H9 (cell line): ENCODE measurements at regions not wholly inside any gene's neighbourhood (a gene's known extent, or its start where the extent isn't known, plus 50 kb on each side); places are given as distances from the start of the nearest gene placed in this dataset.

Experiments
- DNase-seq: peaks from one replicate; pipeline ENCODE4 v3.0.0-alpha.2; 2017
- H2AFZ ChIP-seq: one replicate; pipeline ENCODE4 v1.6.1; 2013; ENCODE audit warnings: mild to moderate bottlenecking, low read length, control low read depth, moderate library complexity
- H2AK5ac ChIP-seq: 2 replicates; pipeline ENCODE4 v1.6.1; 2013; ENCODE audit warnings: low read length, control low read depth, mixed read lengths; ENCODE audit not compliant: insufficient read length
- H2BK120ac ChIP-seq: one replicate; pipeline ENCODE4 v1.6.1; 2013; ENCODE audit warnings: low read depth, mild to moderate bottlenecking, low read length, control low read depth, inconsistent platforms; ENCODE audit not compliant: poor library complexity, severe bottlenecking
- H2BK12ac ChIP-seq: 2 replicates; pipeline ENCODE4 v1.6.1; 2013; ENCODE audit warnings: low read length, control low read depth, mixed read lengths, low read depth; ENCODE audit not compliant: insufficient read length
- H2BK15ac ChIP-seq: 2 replicates; pipeline ENCODE4 v1.6.1; 2013; ENCODE audit warnings: low read depth, low read length, control low read depth
- H2BK20ac ChIP-seq: one replicate; pipeline ENCODE4 v1.6.1; 2013; ENCODE audit warnings: low read depth, mild to moderate bottlenecking, low read length, control low read depth, inconsistent platforms; ENCODE audit not compliant: poor library complexity, severe bottlenecking
- H2BK5ac ChIP-seq: 2 replicates; pipeline ENCODE4 v1.6.1; 2013; ENCODE audit warnings: low read length, control low read depth, mixed read lengths; ENCODE audit not compliant: insufficient read length
- H3K14ac ChIP-seq: 2 replicates; pipeline ENCODE4 v1.6.1; 2013; ENCODE audit warnings: low read length, control low read depth; ENCODE audit not compliant: insufficient read depth
- H3K18ac ChIP-seq: 2 replicates; pipeline ENCODE4 v1.6.1; 2013; ENCODE audit warnings: low read depth, mild to moderate bottlenecking, mixed read lengths, low read length, control low read depth; ENCODE audit not compliant: insufficient read length
- H3K23ac ChIP-seq: 2 replicates; pipeline ENCODE4 v1.6.1; 2013; ENCODE audit warnings: low read length, control low read depth, mixed read lengths, low read depth; ENCODE audit not compliant: insufficient read length
- H3K23me2 ChIP-seq: 2 replicates; pipeline ENCODE4 v1.6.1; 2013; ENCODE audit warnings: low read depth, mild to moderate bottlenecking, mixed read lengths, low read length, control low read depth; ENCODE audit not compliant: insufficient read length, poor library complexity, severe bottlenecking
- H3K27ac ChIP-seq: 2 replicates; pipeline ENCODE4 v1.5.1; 2013; ENCODE audit warnings: low read length, control low read depth, mixed read lengths, low read depth; ENCODE audit not compliant: insufficient read length
- H3K27me3 ChIP-seq: 2 replicates; pipeline ENCODE4 v1.6.1; 2013; ENCODE audit warnings: low read length, control low read depth, inconsistent platforms; ENCODE audit not compliant: insufficient read depth
- H3K4ac ChIP-seq: 2 replicates; pipeline ENCODE4 v1.6.1; 2013; ENCODE audit warnings: low read depth, mild to moderate bottlenecking, control low read depth, inconsistent platforms, low read length, moderate library complexity
- H3K4me1 ChIP-seq: 2 replicates; pipeline ENCODE4 v1.6.1; 2013; ENCODE audit warnings: low read length, control low read depth, inconsistent platforms; ENCODE audit not compliant: insufficient read depth
- H3K4me2 ChIP-seq: 2 replicates; pipeline ENCODE4 v1.6.1; 2013; ENCODE audit warnings: low read length, control low read depth, mixed read lengths; ENCODE audit not compliant: insufficient read length, insufficient read depth
- H3K56ac ChIP-seq: 2 replicates; pipeline ENCODE4 v1.6.1; 2013; ENCODE audit warnings: low read depth, mild to moderate bottlenecking, mixed read lengths, low read length, control low read depth; ENCODE audit not compliant: insufficient read length
- H3K79me1 ChIP-seq: 2 replicates; pipeline ENCODE4 v1.6.1; 2013; ENCODE audit warnings: low read depth, mild to moderate bottlenecking, moderate library complexity, low read length, control low read depth, inconsistent platforms; ENCODE audit not compliant: insufficient read depth, poor library complexity, severe bottlenecking
- H3K79me2 ChIP-seq: 2 replicates; pipeline ENCODE4 v1.6.1; 2013; ENCODE audit warnings: low read length, control low read depth, inconsistent platforms; ENCODE audit not compliant: insufficient read depth
- H3K9ac ChIP-seq: 2 replicates; pipeline ENCODE4 v1.6.1; 2013; ENCODE audit warnings: low read length, control low read depth, mixed read lengths; ENCODE audit not compliant: insufficient read length; ENCODE audit errors: extremely low read depth
- H3K9me3 ChIP-seq: one replicate; pipeline ENCODE4 v1.6.1; 2013; ENCODE audit warnings: low read depth, low read length, inconsistent platforms; ENCODE audit not compliant: control insufficient read depth
- H3T11ph ChIP-seq: one replicate; pipeline ENCODE4 v1.6.1; 2013; ENCODE audit warnings: mild to moderate bottlenecking, low read length, control low read depth, inconsistent platforms
- H4K20me1 ChIP-seq: one replicate; pipeline ENCODE4 v1.6.1; 2013; ENCODE audit not compliant: control insufficient read depth, insufficient read length, insufficient read depth
- H4K5ac ChIP-seq: 2 replicates; pipeline ENCODE4 v1.6.1; 2013; ENCODE audit warnings: low read depth, mild to moderate bottlenecking, mixed read lengths, low read length, control low read depth; ENCODE audit not compliant: insufficient read length
- H4K8ac ChIP-seq: replicated peaks from 2 replicates; pipeline ENCODE4 v1.6.1; 2013; ENCODE audit warnings: low read length, control low read depth, mixed read lengths, low read depth; ENCODE audit not compliant: insufficient read length
- H4K91ac ChIP-seq: 2 replicates; pipeline ENCODE4 v1.6.1; 2013; ENCODE audit warnings: low read depth, mild to moderate bottlenecking, moderate library complexity, mixed read lengths, low read length, control low read depth; ENCODE audit not compliant: insufficient read length
- H3K27ac Mint-ChIP-seq, 3 experiments: 2 replicates in 2 of 3; 3 replicates in 1 of 3; pipeline ENCODE4 v1.8.0; 2020 to 2021; ENCODE audit warnings: mixed read lengths in 3 of 3, mild to moderate bottlenecking in 1 of 3, moderate library complexity in 1 of 3
- H3K27me3 Mint-ChIP-seq: 2 replicates; pipeline ENCODE4 v1.8.0; 2021; ENCODE audit warnings: low read depth, mild to moderate bottlenecking, moderate library complexity, mixed read lengths
- H3K36me3 Mint-ChIP-seq, 3 experiments: 2 replicates in 2 of 3; 3 replicates in 1 of 3; pipeline ENCODE4 v1.8.0; 2020 to 2021; ENCODE audit warnings: low read depth in 3 of 3, mixed read lengths in 3 of 3; ENCODE audit not compliant: insufficient read depth in 1 of 3
- H3K4me1 Mint-ChIP-seq, 2 experiments: 2 replicates each; pipeline ENCODE4 v1.8.0; 2020; ENCODE audit warnings: mixed read lengths in 2 of 2
- H3K4me3 Mint-ChIP-seq, 2 experiments: 2 replicates in 1 of 2; 3 replicates in 1 of 2; pipeline ENCODE4 v1.8.0; 2020 to 2021; ENCODE audit warnings: mild to moderate bottlenecking in 2 of 2, mixed read lengths in 2 of 2, moderate library complexity in 1 of 2
- H3K9me3 Mint-ChIP-seq, 2 experiments: 2 replicates in 1 of 2; 3 replicates in 1 of 2; pipeline ENCODE4 v1.8.0; 2020; ENCODE audit warnings: mild to moderate bottlenecking in 2 of 2, mixed read lengths in 2 of 2, moderate library complexity in 1 of 2
- WGBS: extraction: QIAGEN DNeasy Blood & Tissue Kit; methylation state at CpG from one replicate; pipeline ENCODE4 v1.1.7; 2013; ENCODE audit warnings: missing lambda C conversion rate, low lambda C conversion rate, mixed read lengths; ENCODE audit not compliant: insufficient read length; ENCODE audit errors: extremely low coverage; 5-methylcytosine and 5-hydroxymethylcytosine counted together
- TF ChIP-seq, protein P1 (sequence below): fragments of 200-600 bp; sonication (generic); conservative IDR thresholded peaks from 3 replicates; pipeline ENCODE4 v1.8.0; 2021; ENCODE audit warnings: antibody characterized with exemption, mild to moderate bottlenecking

DNA sequence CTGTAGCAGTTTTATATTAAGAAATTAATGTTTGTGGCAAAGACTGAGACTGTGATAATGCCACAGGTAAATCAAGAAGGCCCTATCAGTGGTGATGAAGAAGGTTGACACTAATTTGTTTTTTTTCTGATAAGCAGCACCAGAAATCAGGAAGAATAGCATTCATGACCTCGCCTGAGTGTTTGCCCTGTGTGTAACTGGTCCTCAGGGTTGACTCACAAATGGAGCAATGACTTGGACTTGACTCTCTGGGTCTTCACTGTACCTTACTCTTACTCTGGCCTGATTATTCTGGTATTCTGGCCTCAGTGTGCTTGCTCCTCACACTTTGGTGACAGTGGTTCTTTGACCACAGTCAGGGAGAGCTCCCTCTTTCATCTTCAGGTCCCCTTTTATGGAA, 243.9 kb downstream of the HAO1 start:
- no peak overlapping the region for H3K4ac ChIP-seq
- no peaks in the 10 kb centered on the region; a peak in 1 of 5 replicates for H3K9me3 Mint-ChIP-seq
- no peak overlapping the region for H3K4me2 ChIP-seq
- no peaks in the 10 kb centered on the region for H3K9me3 ChIP-seq
- no peak overlapping the region for H3K23ac ChIP-seq
- no peak overlapping the region for H2BK20ac ChIP-seq
- no peak overlapping the region for H2AK5ac ChIP-seq
- H2BK12ac ChIP-seq, result no peak overlapping the region
- no peaks in the 10 kb centered on the region for H3K36me3 Mint-ChIP-seq
- no peak overlapping the region for H3K56ac ChIP-seq
- peaks cover 0 to 2% of the 10 kb centered on the region in 2 experiments; a peak in 1 of 4 replicates for H3K4me1 Mint-ChIP-seq
- WGBS, result no CpG with 5 or more reads among the region's 1 CpG
- no peak overlapping the region for H3K27ac Mint-ChIP-seq
- no peak overlapping the region for H4K91ac ChIP-seq
- H2BK120ac ChIP-seq, result no peak overlapping the region
- no peak overlapping the region for H3K4me3 Mint-ChIP-seq
- H3K23me2 ChIP-seq, result no peaks in the 10 kb centered on the region
- no peaks in the 10 kb centered on the region for H3K79me2 ChIP-seq
- H3K27ac ChIP-seq, result no peak overlapping the region
- no peaks in the 10 kb centered on the region for H4K20me1 ChIP-seq
- no peaks in the 10 kb centered on the region for H3K4me1 ChIP-seq
- H2AFZ ChIP-seq, result no peak overlapping the region
- H4K5ac ChIP-seq, result no peak overlapping the region
- TF ChIP-seq, protein P1, sequence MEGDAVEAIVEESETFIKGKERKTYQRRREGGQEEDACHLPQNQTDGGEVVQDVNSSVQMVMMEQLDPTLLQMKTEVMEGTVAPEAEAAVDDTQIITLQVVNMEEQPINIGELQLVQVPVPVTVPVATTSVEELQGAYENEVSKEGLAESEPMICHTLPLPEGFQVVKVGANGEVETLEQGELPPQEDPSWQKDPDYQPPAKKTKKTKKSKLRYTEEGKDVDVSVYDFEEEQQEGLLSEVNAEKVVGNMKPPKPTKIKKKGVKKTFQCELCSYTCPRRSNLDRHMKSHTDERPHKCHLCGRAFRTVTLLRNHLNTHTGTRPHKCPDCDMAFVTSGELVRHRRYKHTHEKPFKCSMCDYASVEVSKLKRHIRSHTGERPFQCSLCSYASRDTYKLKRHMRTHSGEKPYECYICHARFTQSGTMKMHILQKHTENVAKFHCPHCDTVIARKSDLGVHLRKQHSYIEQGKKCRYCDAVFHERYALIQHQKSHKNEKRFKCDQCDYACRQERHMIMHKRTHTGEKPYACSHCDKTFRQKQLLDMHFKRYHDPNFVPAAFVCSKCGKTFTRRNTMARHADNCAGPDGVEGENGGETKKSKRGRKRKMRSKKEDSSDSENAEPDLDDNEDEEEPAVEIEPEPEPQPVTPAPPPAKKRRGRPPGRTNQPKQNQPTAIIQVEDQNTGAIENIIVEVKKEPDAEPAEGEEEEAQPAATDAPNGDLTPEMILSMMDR, result no peak
- no peaks in the 10 kb centered on the region for H3K79me1 ChIP-seq
- H3T11ph ChIP-seq, result no peak overlapping the region
- no peak for DNase-seq
- H3K9ac ChIP-seq, result no peak overlapping the region
- H2BK5ac ChIP-seq, result no peak overlapping the region
- no peak overlapping the region for H3K14ac ChIP-seq
- H4K8ac ChIP-seq, result no peak overlapping the region
- H3K27me3 ChIP-seq, result no peaks in the 10 kb centered on the region
- H2BK15ac ChIP-seq, result no peak overlapping the region
- no peak overlapping the region for H3K18ac ChIP-seq
- no peaks in the 10 kb centered on the region; the same call in 1 of the 2 replicates for H3K27me3 Mint-ChIP-seq
